NB4 (cell line): ENCODE measurements at regions not wholly inside any gene's neighbourhood (a gene's known extent, or its start where the extent isn't known, plus 50 kb on each side); places are given as distances from the start of the nearest gene placed in this dataset.

Experiments
- DNase-seq: peaks from one replicate; pipeline ENCODE4 v3.0.0; 2010; ENCODE audit warnings: low read depth
- H3K4me3 ChIP-seq: one replicate; pipeline ENCODE4 v1.5.1; 2011; ENCODE audit warnings: mild to moderate bottlenecking, low read depth, low read length, moderate library complexity
- CTCF ChIP-seq: IDR thresholded peaks from one replicate; pipeline ENCODE4 v1.5.1; 2012; ENCODE audit warnings: low read depth, low read length
- MYC ChIP-seq: IDR thresholded peaks from 2 replicates; pipeline ENCODE4 v1.6.1; 2011; ENCODE audit warnings: low read depth, low read length
- POLR2A ChIP-seq: IDR thresholded peaks from 2 replicates; pipeline ENCODE4 v1.6.1; 2011; ENCODE audit warnings: mild to moderate bottlenecking; ENCODE audit not compliant: insufficient read length; ENCODE audit errors: extremely low read depth
- TF ChIP-seq, protein P1 (sequence below): IDR thresholded peaks from 2 replicates; pipeline ENCODE4 v1.6.1; 2011; ENCODE audit warnings: low read depth, low read length

- TF ChIP-seq, protein P1, sequence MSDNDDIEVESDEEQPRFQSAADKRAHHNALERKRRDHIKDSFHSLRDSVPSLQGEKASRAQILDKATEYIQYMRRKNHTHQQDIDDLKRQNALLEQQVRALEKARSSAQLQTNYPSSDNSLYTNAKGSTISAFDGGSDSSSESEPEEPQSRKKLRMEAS, result no peak
- TF ChIP-seq CTCF (no peak), POLR2A (no peak), MYC (no peak)
- H3K4me3 ChIP-seq, result no peak overlapping the region
- DNase-seq, result no peak
Observed at GRCh38 chr16:65781363-65781762, 585.1 kb upstream of the CDH5 start.

DNA sequence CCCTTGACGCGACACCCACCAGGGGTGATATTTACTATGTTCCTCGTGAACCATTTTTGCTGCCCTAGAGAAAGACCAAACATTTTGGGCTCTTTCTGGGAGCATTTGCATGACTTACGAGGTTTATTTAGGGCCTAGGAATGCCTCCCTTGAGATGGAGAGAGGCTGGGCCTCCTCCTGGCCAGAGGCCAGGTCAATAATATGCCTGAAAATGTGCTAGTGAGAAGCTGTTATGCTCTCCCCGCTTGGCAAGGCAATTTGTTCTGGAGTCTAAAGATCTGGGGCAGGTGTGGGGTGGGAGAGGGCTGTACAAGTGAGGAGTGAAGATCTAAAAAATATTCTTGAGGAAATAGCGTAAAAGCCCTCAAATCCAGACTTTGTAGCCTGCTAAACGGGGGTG is 587.3 kb upstream of the CDH5 start:
- no peak for DNase-seq
- H3K4me3 ChIP-seq, result no peak overlapping the region
- TF ChIP-seq CTCF (no peak), MYC (no peak), POLR2A (no peak)
- TF ChIP-seq, protein P1, result no peak

- TF ChIP-seq CTCF (no peak), MYC (no peak), POLR2A (no peak)
- TF ChIP-seq, protein P1, result no peak
- DNase-seq, result no peak
- no peak overlapping the region for H3K4me3 ChIP-seq
Observed at GRCh38 chr16:65776639-65777183, 589.8 kb upstream of the CDH5 start.

- TF ChIP-seq CTCF (no peak), MYC (no peak), POLR2A (no peak)
- TF ChIP-seq, protein P1, result no peak
- no peak for DNase-seq
- no peak overlapping the region for H3K4me3 ChIP-seq
Observed at GRCh38 chr16:65775829-65776228, 590.7 kb upstream of the CDH5 start.

DNA sequence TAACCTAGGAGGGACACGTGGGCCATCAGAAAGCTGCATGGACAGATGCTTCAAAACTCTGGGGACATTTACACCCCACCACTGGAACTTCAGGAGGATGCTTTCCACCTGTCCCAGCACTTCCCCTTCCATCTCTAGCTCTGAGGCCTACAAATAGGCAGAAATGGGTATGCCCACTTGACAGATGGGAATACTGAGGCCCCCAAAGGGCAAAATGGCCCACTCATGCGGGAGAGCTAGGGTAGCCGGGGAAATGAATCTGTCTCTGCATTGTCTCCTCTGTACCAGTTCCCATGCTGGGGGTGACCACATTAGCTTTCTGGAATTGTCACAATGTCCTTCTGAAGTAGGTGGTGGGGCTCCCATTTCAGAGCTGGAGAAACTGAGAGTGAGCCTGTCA is 592.1 kb upstream of the CDH5 start:
- H3K4me3 ChIP-seq, result no peak overlapping the region
- TF ChIP-seq CTCF, result no peak
- TF ChIP-seq, protein P1, result no peak
- TF ChIP-seq POLR2A, result no peak
- no peak for TF ChIP-seq MYC
- no peak for DNase-seq
